ENCODE measurements at regions not wholly inside any gene's neighbourhood (a gene's known extent, or its start where the extent isn't known, plus 50 kb on each side); places are given as distances from the start of the nearest gene placed in this dataset.

DNA sequence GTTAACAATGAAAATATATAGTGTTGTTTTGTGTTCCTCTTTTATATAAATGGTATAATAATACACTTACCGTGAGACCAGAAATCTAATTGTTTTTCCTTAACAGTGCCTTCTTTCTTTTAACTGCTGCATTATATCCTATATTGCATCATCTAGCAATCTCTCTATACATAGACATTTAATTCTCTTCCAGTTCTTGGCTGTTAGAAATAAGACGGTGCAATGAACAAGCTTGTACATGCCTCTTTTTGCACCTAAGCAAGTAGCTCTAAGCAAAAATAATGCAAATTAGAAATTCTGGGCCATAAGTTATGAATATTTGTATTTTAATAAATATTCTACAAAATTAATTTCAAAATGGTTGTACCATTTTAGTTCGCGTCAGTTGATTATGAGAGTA is 55.9 kb upstream of the AHR start:
- no peak for DNase-seq

DNA sequence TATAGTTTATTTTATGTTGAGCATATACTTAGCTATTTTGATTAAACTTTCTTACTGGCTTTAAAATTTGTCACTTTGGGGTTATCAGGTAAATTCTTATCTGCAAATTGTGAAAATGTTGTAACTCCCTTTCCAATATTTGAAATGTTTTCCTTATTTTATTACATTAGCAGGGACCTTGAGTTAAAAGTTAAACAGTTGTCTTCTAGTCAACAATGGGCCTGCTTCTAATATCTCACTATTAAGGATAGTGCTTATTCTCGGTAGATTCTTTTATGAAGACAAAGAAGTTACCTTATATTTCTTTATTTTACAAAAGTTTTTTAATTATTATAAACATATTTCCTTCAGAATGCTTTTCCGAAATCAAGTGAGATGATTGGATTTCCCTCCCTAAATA is 53.7 kb upstream of the AHR start:
- no peak for DNase-seq

DNA sequence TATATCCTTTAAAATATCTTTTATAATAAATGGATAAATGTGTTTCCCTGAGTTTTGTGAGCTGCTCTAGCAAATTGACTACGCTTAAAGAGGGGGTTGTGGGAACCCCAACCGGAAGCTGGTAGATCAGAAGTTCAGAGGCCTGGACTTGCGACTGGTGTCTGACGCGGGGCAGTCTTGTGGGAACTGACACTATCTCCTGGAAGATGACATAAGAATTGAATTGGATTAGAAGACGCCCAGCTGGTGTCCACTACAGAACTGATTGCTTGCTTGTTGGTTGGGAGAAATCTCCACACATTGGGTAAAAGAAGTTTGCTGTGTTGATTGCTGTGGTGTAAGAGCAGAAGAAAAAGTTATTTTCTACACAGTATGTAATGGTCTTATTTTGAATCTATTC is 51.1 kb upstream of the AHR start:
- no peak for DNase-seq

DNA sequence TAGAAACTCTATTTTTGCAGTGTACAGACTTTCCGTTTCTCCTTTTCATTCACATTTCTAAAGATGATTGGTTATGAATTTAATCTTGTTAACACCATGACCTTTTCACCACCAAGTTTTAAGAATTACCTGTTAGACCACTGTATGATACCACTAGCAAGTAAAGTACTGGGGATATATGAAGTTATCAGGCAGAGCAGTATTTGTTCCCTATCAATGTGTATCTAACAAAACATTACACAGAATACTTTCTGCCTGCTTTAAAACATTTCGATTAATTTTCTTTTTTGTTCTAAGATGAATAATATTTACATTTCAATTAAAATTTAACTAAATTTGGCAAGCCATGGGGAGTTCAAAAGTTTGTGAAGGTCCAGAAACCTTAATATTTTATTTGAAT is 49.9 kb upstream of the AHR start:
- no peak for DNase-seq

All from DMS153 (cell line).